IPS-15b (cell line): ENCODE measurements at regions not wholly inside any gene's neighbourhood (a gene's known extent, or its start where the extent isn't known, plus 50 kb on each side); places are given as distances from the start of the nearest gene placed in this dataset.
"Not testable (repeated sequence)": the region's sequence is repeated elsewhere in the genome, so short reads cannot be mapped to it uniquely, and the experiment has no call there.

Source experiments
- H3K27me3 ChIP-seq: one replicate; pipeline ENCODE4 v1.6.1; 2013; ENCODE audit warnings: low read length; ENCODE audit not compliant: control insufficient read depth, insufficient read depth
- H3K36me3 ChIP-seq: one replicate; pipeline ENCODE4 v1.6.1; 2013; ENCODE audit warnings: low read length; ENCODE audit not compliant: control insufficient read depth, insufficient read depth
- H3K4me1 ChIP-seq: one replicate; pipeline ENCODE4 v1.6.1; 2013; ENCODE audit warnings: mild to moderate bottlenecking, low read length; ENCODE audit not compliant: control insufficient read depth, insufficient read depth
- H3K4me3 ChIP-seq: one replicate; pipeline ENCODE4 v1.5.1; 2013; ENCODE audit warnings: low read depth, low read length
- H3K9ac ChIP-seq: one replicate; pipeline ENCODE4 v1.6.1; 2013; ENCODE audit warnings: low read depth, mild to moderate bottlenecking, low read length
- H3K9me3 ChIP-seq: one replicate; pipeline ENCODE4 v1.6.1; 2013; ENCODE audit warnings: mild to moderate bottlenecking, low read length; ENCODE audit not compliant: control insufficient read depth, insufficient read depth

- H3K4me1 ChIP-seq, result no peaks in the 10 kb centered on the region
- H3K36me3 ChIP-seq, result no peaks in the 10 kb centered on the region
- H3K9ac ChIP-seq, result no peak overlapping the region
- no peak overlapping the region for H3K4me3 ChIP-seq
- H3K9me3 ChIP-seq, result no peaks in the 10 kb centered on the region
- H3K27me3 ChIP-seq, result no peaks in the 10 kb centered on the region
Observed at GRCh38 chr1:189609167-189609566, 868.5 kb downstream of the BRINP3 start.

GRCh38 chr1:189616893-189617292 is 860.8 kb downstream of the BRINP3 start:
- H3K27me3 ChIP-seq, result no peaks in the 10 kb centered on the region
- H3K4me3 ChIP-seq, result no peak overlapping the region
- H3K4me1 ChIP-seq, result no peaks in the 10 kb centered on the region
- no peak overlapping the region for H3K9ac ChIP-seq
- no peaks in the 10 kb centered on the region for H3K9me3 ChIP-seq
- H3K36me3 ChIP-seq, result no peaks in the 10 kb centered on the region

GRCh38 chr1:189619682-189620332 is 857.9 kb downstream of the BRINP3 start:
- no peaks in the 10 kb centered on the region for H3K36me3 ChIP-seq
- H3K9me3 ChIP-seq, result no peaks in the 10 kb centered on the region
- H3K27me3 ChIP-seq, result no peaks in the 10 kb centered on the region
- no peaks in the 10 kb centered on the region for H3K4me1 ChIP-seq
- H3K9ac ChIP-seq, result no peak overlapping the region
- no peak overlapping the region for H3K4me3 ChIP-seq

- Histone ChIP-seq H3K9ac (no peak overlapping the region), H3K27me3 (no peaks in the 10 kb centered on the region), H3K4me3 (no peak overlapping the region)
Observed at GRCh38 chr1:189620471-189620870, 857.2 kb downstream of the BRINP3 start.

GRCh38 chr1:189623336-189623735 is 854.3 kb downstream of the BRINP3 start:
- Histone ChIP-seq H3K27me3 (no peaks in the 10 kb centered on the region), H3K4me1 (no peaks in the 10 kb centered on the region), H3K36me3 (no peaks in the 10 kb centered on the region), H3K9me3 (no peaks in the 10 kb centered on the region), H3K9ac (no peak overlapping the region), H3K4me3 (no peak overlapping the region)

More at GRCh38 chr1:189620471-189620870, 857.2 kb downstream of the BRINP3 start:
- Histone ChIP-seq H3K9me3 (no peaks in the 10 kb centered on the region), H3K4me1 (no peaks in the 10 kb centered on the region), H3K36me3 (no peaks in the 10 kb centered on the region)

- Histone ChIP-seq H3K27me3 (no peaks in the 10 kb centered on the region), H3K9ac (no peak overlapping the region), H3K36me3 (no peaks in the 10 kb centered on the region), H3K4me3 (no peak overlapping the region), H3K9me3 (no peaks in the 10 kb centered on the region), H3K4me1 (peaks cover 2% of the 10 kb centered on the region)
Observed at GRCh38 chr1:189627427-189627826, 850.2 kb downstream of the BRINP3 start.

- H3K27me3 ChIP-seq, result no peaks in the 10 kb centered on the region
- H3K4me3 ChIP-seq, result no peak overlapping the region
- H3K4me1 ChIP-seq, result peaks cover 2% of the 10 kb centered on the region
- no peaks in the 10 kb centered on the region for H3K9me3 ChIP-seq
- H3K9ac ChIP-seq, result no peak overlapping the region
- H3K36me3 ChIP-seq, result no peaks in the 10 kb centered on the region
Observed at GRCh38 chr1:189628857-189629256, 848.8 kb downstream of the BRINP3 start.

- no peaks in the 10 kb centered on the region for H3K9me3 ChIP-seq
- no peaks in the 10 kb centered on the region for H3K27me3 ChIP-seq
- H3K36me3 ChIP-seq, result no peaks in the 10 kb centered on the region
- no peak overlapping the region for H3K9ac ChIP-seq
- no peak overlapping the region for H3K4me3 ChIP-seq
- H3K4me1 ChIP-seq, result peaks cover 2% of the 10 kb centered on the region
Observed at GRCh38 chr1:189633658-189634057, 844.0 kb downstream of the BRINP3 start.

- H3K4me3 ChIP-seq, result no peak overlapping the region
- H3K9me3 ChIP-seq, result no peaks in the 10 kb centered on the region
- H3K4me1 ChIP-seq, result no peaks in the 10 kb centered on the region
- H3K36me3 ChIP-seq, result no peaks in the 10 kb centered on the region
- no peaks in the 10 kb centered on the region for H3K27me3 ChIP-seq
- no peak overlapping the region for H3K9ac ChIP-seq
Observed at GRCh38 chr1:189637041-189637440, 840.6 kb downstream of the BRINP3 start.

- not testable (repeated sequence) for H3K9me3 ChIP-seq, H3K27me3 ChIP-seq, H3K4me3 ChIP-seq, H3K36me3 ChIP-seq, H3K9ac ChIP-seq, H3K4me1 ChIP-seq
Observed at GRCh38 chr1:189644156-189644555, 833.5 kb downstream of the BRINP3 start.

GRCh38 chr1:189644970-189645369 is 832.7 kb downstream of the BRINP3 start:
- Histone ChIP-seq H3K36me3 (no peaks in the 10 kb centered on the region), H3K4me3 (no peak overlapping the region), H3K9ac (no peak overlapping the region), H3K9me3 (no peaks in the 10 kb centered on the region), H3K27me3 (no peaks in the 10 kb centered on the region), H3K4me1 (no peaks in the 10 kb centered on the region)

GRCh38 chr1:189646066-189646465 is 831.6 kb downstream of the BRINP3 start:
- Histone ChIP-seq H3K36me3 (no peaks in the 10 kb centered on the region), H3K4me1 (no peaks in the 10 kb centered on the region), H3K9ac (no peak overlapping the region), H3K4me3 (no peak overlapping the region), H3K27me3 (no peaks in the 10 kb centered on the region), H3K9me3 (no peaks in the 10 kb centered on the region)
